NCI-H510A (cell line): ENCODE measurements at regions not wholly inside any gene's neighbourhood (a gene's known extent, or its start where the extent isn't known, plus 50 kb on each side); places are given as distances from the start of the nearest gene placed in this dataset.

Experiments used
- DNase-seq: peaks from one replicate; lab custom pipeline; 2025; lab: John Stamatoyannopoulos, UW

DNA sequence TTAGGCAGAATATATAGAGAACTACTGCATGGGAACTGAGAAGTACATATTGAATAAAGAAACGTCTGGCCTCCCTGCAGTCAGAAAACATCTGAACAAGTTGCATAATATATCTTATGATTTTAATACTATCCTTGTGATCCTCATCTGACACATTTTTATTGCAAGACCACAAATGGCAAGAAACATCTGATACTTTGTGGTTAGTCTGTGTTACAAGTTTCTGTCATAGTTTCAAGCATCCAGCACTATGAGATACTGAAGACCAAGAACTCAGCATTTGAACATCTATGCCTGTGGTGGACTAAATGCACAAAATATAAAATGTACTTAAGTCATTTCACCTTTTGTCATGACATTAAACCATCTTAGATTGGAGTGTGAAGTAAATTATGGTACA, 1175.8 kb upstream of the MIR17HG start:
- no peak for DNase-seq

DNA sequence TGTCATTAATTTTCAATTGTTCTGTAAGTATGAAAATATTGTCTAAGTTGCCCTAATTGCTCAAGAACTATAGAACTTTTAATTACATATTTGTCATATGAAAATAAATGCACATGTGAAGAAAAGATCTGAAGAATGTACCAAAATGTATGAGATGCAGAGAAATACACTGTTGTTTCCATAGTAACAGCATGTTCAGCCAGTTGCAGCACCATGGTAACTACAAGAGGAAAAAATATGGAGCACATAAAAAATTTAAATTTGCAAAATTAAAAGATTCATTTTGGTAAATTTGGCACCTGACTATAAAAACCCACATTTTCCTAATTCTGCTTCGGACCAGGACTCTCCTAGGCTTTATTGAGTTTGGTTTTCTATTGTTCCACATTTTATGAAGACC, 1170.0 kb upstream of the MIR17HG start:
- no peak for DNase-seq

DNA sequence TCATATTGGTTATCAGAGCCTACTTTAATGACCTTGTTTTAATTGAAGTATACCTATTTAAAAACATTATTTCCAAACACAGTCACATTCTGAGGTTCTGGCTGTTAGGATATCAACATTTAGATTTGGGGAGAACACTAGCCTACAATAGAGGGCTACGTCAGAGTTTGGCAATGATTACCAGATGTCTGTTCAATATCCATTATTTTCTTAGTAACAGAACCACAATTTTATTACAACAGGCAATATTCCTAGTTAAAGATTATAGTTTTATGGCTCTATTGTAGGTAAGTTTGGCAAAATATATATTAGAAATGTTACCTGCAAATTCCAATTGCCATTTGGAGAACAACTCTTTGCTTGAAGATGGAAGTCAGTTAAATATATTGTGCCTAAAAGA, 1163.1 kb upstream of the MIR17HG start:
- no peak for DNase-seq

DNA sequence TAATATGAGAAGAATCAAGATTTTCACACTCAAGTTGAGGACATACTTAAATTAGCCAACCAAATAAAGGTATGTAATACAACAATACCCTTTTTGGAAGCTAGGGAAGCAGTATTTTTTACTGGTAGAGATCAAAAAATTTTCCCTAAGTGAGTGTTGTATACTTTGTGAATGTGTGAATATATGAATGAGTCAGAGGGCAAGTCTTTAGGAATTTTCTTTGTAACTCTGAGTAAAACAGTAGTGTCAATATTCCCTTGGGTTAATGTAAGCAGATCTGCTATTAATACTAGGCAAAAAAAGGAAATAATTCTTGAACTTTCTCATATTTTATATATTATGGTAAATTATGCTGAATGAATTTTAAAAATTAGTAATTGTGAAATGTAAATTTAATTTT, 1161.8 kb upstream of the MIR17HG start:
- no peak for DNase-seq

DNA sequence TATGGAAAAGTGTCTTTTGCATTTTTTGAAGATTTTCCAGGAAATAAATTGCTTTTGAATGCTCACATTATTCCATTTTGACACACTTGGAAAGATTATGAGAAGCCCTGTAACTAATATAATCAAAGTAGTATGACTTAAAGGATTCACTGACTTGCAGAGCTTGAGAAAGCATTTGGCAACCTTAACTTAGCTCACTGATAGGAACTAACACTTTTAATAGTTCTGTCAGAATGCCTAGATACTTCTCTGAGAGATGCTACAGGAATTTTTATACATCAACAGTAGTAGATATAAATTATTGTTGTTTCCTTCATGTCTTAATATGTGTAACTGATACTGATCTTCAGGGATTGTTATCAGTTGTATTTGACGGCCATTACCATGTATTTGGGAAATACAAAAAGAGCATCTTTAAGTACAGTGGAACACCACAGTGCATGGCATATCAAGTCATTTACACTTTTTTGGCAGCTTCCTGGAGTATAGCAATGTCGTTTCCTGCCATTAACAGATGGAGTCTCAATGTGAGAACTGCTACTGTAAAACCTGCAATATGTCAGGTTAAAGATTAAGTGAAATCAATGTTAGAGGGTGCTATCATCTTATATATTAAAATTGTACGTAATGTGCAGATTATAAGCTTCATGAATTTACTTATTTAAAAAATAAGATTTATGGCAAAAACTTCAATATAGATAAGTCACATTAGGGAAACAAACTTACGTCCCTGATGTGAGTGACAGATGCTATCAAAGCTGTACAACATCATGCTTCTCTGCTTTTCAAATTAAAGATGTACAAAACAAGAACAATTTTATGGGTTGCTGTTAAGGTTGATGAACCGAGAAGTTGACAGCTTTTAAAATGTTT, 1159.8 kb upstream of the MIR17HG start:
- DNase-seq: no peak

DNA sequence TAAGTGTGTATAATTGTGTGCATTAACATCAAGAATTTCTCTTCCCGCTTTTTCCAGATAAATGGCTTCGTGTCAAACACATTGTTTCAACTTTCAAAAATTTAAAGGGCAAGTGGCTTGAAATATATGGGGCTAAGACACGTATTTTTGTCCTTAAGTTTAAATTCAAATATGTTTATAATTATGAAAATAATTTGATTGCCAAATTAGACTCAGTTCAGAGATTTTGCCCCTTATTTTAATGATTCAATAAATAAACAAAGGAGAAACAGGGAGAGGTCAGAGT, 1159.2 kb upstream of the MIR17HG start:
- DNase-seq: no peak

DNA sequence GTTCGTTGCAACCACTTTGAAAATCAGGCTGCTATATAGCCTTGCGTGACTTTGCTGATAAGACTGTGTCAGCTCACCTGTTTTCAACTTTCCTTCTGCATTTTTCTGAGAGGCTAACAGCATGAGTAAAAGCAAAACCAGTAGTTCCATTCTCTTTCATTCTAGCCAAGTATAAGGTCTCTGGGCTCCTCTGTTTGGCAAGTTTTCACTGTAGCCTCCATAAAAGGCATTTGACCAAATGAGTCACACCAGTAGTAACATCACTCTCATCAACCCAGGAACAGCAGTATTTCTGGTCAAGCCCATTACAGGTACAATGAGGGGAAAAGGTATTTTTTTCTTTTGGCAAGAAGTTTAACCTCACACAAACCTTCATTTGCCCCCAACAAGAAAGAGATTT, 1149.8 kb upstream of the MIR17HG start:
- DNase-seq: no peak

DNA sequence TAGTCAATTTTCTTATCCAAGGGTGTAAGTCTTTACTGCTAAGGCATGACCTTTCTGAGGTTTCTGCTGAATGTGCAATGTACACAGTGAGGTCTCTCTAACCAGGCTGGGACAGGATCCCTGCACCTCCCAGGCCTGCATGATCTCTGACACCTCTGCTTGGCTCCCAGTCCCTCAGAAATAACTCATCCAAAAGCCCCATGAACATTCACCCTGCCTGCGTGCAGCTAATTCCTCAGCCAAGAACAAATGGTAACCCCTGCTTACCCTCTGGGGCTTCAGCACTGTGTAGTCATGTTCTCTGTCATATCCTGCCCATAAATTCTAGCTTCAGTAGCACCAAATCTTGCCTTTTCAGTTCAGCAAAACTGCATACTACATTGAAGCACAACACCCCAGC, 1146.3 kb upstream of the MIR17HG start:
- no peak for DNase-seq

DNA sequence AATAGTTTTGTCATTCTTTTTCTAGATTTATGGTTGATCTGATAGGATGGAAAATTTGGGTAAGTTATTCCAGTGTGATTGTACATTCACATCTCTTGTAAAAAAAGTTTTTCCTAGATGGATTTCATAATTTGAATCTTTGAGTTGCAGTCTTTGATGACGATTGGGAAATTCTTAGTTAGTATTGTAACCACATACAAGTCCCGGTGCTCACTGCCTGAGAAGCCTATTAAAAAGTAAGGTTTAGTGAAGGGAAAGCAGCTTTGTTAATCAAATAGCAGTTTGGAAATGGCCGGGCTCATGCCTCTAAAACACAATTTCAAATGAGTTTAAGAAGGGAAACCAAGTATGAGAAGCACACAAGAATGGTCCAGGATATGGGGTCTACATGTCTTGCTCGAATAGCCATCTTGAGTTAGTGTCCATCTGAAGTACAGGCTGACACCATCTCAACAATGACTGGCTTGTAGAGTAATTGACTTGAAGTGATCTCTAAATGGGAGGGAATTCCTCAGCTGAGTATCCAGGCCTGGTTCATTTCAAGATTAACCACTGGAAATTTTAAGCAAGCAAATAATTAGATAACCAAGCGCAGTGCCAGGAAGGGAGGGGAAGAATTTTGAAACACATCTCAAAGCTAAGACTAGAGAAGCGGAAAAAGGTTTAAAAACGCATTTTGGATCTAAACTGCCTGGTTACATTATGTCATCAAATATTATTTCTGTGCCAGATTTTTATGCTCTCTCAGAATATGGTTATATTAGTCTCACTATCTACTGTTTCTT, 1145.6 kb upstream of the MIR17HG start:
- DNase-seq: no peak

DNA sequence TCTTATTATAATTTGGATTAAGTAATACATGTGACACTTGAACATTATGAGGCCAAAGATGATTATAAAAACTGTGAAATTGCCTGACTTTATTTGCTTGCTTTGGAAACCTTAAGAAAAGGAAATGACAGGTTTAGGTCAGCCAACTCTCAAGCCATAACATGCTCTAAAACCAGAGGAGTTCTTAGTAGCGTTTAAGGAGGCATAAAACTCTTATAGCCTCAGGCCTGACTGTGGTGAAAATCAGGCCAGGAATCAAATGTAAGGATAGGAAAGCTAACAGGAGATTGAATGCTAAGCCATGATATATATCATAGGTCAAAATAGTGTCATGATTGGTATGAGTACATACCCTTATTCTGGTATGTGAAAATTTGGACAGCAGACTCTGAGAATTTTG, 1142.4 kb upstream of the MIR17HG start:
- DNase-seq: no peak

DNA sequence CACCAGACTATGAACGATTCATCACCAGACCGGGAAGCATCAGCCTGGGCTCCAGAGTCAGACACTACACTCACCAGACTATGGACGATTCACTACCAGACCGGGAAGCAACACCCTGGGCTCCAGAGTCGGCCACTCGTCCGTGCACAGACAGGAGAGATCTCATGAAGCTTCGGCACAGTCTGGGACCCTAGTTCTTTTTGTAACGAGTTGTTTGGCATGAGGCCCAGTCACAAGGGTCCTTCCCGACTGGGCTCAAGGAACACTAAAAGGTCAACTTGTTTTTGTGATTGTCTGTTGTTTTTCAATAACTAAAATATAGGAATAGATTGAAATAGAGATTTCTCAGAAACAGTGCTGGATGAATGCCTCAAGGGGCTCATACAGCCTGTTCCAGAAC, 1141.6 kb upstream of the MIR17HG start:
- DNase-seq: no peak

DNA sequence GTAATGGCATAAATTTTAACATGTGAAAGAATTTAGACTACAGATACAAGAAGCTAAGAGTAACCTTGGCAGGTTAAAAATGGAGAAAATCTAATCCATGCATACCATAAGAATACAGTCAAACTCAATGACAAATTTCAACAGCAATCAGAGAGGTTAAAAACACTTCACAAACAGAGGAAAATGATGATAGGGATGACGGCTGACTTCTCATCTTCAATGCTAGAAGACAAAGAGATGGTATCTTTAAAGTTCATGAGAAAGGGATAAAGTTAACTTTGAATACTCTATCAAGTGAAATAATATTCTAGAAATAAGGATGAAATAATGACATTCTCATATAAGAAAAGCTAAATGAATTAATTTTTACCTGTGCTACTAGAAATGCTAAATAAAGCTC, 1130.2 kb upstream of the MIR17HG start:
- no peak for DNase-seq

DNA sequence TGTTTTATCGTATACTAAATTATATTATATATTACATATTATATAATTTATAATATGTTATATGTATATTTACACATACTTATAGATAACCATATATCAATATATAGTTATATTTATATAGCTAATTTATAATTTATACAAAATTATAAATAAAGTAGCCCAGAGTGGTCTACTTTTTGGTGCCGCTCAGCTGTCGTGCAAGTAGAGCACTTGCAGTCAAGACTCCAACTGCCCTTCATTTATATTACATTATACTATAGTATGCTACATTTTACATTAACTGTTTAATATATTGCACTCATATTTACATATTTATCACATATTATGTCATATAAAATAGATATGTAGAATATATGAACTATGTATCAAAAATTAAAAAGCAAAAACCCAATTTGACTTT, 1124.7 kb upstream of the MIR17HG start:
- no peak for DNase-seq

DNA sequence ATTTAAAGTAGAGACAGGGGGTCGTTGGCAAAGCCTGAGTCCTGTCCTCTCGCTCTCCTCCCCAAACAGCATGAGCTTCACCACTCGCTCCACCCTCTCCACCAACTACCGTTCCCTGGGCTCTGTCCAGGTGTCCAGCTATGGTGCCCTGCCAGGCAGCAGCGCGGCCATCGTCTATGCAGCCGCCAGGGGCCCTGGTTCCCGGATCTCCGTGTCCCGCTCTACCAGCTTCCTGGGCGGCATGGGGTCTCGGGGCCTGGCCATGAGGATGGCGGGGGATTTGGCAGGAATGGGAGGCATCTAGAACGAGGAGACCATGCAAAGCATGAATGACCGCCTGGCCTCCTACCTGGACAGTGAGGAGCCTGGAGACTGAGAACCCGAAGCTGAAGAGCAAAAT, 1117.2 kb upstream of the MIR17HG start:
- DNase-seq: no peak

DNA sequence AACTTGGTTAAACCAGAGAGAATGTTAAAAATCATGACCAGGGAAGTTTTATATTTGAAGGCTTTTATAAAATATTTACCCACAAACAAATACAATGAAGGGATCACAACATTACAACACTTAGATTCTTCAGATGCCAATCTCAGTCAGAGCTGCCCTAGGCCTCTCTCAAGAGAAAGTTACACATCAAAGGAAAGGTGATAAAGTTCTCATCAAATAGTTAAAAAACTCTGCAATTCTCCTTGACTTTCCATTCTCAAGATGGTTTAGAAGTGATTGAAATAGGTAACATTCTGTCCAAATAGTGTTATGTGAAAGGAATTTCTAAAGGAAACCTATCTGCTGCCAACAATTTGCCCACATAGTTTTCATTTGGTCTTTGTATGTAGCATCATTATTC, 1115.2 kb upstream of the MIR17HG start:
- DNase-seq: no peak

DNA sequence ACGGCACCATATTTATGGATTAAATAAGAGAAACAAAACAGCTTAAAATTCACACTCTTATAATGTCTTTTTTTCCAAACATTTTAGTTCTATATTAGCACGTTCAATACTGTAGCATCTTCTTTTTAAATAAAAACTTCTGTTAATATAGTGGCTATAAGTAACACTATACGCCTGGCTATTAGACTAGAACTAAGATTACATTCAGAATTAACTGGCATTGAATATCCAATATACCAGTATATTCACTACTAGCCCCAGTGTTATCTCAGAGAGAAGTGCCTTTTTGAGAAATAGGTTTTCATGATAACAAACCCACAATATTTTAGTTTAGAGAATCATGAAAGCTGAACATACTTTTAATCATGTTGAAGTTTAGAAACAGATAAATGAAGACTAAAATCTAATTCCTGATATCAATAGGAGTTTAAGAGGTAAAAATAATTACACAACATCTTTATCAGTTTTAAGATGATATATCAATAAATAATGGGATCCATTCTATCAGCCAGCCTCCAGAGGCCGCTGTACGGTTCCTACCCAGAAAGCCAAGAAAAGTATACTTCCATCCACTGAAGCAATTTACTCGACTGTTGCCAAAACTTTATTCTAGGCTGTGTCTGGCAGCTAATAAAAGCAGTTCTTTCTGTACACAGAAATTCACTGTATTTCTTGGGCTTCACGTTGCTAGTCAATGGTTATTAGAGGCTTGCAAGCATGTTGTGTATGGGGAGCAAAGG, 1113.4 kb upstream of the MIR17HG start:
- DNase-seq: no peak

DNA sequence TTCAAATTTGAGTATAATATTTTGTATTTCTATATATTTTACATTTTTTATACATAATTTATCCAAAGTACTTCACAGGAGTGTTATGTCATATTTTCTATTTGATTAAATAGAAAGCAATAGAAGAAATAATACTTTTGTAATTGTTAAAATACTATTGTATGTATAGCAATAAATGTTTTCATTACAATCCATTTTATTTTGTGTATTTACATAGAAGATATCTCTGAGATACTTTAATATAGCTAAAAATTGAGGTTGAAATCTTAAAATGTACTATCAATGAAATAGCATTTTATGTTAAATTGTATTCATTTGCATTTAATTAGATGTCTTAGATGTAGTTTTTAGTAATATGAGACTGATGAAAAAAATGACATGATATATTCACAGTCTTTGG, 1109.6 kb upstream of the MIR17HG start:
- DNase-seq: no peak

DNA sequence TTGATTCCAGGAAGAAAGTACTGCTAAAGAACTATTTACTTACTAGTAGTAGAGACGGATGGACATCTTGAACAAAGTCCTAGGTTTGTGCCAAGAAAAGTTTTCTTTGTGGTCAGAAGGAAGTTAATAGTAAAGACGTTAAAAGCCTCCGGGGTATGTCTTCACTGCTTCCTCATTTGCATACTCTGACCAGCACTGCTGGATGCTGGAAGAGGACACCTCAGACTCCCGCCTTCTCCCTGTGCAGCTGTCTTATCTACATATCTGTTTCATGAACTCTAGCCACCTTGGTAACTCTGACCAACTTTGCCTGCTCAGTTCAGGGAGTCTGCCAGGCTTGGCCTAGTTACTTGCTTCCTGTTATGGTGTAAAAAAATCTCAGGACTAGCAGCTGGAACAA, 1109.1 kb upstream of the MIR17HG start:
- no peak for DNase-seq

DNA sequence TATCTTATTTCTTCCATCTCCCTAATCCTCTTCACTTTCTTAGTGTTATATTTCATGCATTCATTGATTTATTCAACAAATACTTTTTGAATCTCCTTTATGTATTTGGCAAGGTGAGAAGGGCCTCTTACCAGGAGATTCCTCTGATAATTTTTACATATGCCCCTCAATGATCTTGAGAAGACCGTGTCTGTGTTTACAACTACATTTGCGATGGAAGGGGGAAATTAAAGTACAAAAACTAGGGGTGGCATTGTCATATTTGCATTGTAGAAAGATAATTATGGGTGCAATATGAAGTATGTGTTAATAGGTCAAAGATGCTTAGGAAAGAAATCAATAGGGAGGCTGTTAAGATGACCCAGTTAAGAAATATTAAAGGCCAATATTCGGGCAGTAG, 1108.4 kb upstream of the MIR17HG start:
- DNase-seq: no peak

DNA sequence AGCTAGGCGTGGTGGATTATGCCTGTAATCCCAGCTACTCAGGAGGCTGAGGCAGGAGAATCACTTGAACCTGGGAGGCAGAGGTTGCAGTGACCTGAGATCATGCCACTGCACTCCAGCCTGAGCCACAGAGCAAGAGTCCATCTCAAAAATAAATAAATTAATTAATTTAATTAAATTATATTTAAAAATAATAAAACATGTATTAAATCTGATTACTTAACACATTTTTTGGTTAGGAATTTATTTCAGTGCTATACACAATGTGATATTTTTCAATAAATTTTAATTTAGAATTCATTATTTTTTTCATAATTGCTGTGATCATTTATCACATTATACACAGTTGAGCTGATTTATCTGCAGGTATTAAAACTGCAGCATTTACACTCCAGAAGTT, 1101.5 kb upstream of the MIR17HG start:
- no peak for DNase-seq

DNA sequence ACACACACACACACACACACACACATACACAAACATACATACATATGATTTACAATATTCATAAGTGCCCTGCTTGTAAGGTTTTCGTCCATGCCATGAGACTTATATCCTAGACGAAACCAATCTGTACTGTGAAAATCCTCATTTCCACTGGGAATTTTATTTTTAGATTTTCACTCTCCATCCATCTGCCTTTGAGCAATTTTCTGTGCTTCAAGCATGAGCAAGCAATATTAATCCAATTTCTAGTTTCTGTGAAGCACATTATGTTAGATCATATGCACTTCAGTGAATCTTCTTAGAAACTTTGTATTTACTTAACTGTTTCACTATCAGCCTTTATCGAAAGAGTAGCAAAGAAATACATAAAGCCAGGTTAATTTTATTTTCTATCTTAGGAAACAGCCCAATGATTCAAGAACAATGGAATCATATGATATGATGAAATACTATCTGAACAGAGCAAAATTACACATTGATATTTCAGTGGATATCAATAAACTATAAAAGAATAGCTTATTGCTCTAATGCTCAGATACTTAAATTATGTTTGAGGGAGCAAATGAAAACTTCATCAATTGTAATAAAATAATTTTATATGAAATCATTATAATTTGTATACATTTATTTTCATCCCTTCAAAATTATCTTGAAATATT, 1100.7 kb upstream of the MIR17HG start:
- DNase-seq: no peak

DNA sequence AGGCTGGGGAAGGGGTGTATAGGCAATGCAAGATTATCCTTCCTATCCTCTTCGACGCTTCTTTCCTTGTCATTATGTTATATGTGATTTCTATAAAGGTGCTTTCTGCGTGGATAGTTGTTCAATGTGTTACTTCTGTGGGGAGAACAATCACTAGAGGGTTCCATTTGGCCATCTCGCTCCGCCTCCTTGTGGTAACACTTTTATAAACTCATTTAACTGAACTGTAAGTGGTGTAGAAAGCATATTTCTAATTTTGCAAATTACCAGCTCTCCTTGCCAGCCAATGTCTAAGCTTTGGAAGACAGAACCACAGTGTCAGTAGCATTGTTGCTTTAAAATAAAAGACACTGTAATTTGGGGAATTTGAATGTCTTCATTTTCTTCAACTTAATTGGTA, 1093.7 kb upstream of the MIR17HG start:
- no peak for DNase-seq

DNA sequence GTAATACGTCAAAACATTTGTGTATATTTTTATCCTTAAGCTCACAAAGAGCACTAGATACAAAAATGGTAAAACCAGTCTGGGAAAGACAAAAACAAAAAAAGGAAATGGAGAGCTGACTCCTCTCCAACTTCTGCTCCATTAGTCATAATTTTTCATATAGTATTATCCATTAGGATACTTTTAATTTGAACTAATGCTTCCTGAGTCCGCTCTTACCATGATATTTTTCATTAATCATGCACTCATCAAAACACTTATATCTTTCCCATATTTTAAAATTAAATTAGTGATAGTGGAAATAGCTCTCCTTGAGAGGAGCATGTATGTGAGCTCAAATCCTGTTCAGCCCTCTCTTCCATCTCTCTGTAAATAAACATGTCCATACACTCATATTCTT, 1093.0 kb upstream of the MIR17HG start:
- DNase-seq: no peak
